ENCODE measurements at regions not wholly inside any gene's neighbourhood (a gene's known extent, or its start where the extent isn't known, plus 50 kb on each side); places are given as distances from the start of the nearest gene placed in this dataset.

- TF ChIP-seq CTCF (IDR thresholded peaks at IDR 0.05; ENCODE audit: low read depth, low read length) (no peak), EZH2phosphoT487 (IDR thresholded peaks at IDR 0.05; ENCODE audit: low read depth) (no peak)
Measured at GRCh38 chrX:84634201-84634782, 132.0 kb upstream of the HDX start.

Measured in OCI-LY3 (cell line).